WTC11 (cell line): ENCODE measurements at regions not wholly inside any gene's neighbourhood (a gene's known extent, or its start where the extent isn't known, plus 50 kb on each side); places are given as distances from the start of the nearest gene placed in this dataset.
A peak's percentile ranks its signal among the peaks of the same experiment; 100 is the strongest.

ENCODE experiments used
- ATAC-seq: fragments of 200-7000 bp; cut with Tn5 transposase; 2 replicates; pipeline ENCODE4 v1.10.0; 2021; ENCODE audit warnings: mild to moderate bottlenecking, moderate library complexity
- CTCF ChIA-PET: fragments of 300-600 bp; sonication (Branson Sonifier 250); formaldehyde crosslinking; loops from one replicate; lab custom pipeline; 2021; ENCODE audit warnings: antibody characterized with exemption; lab: Charles Lee
- POLR2A ChIA-PET: fragments of 350-600 bp; sonication (Branson Sonifier 250); formaldehyde crosslinking; loops from one replicate; lab custom pipeline; 2021; ENCODE audit warnings: antibody characterized with exemption; lab: Charles Lee
- DNase-seq: peaks from one replicate; pipeline ENCODE4 v3.0.0; 2021; ENCODE audit warnings: low spot score
- H3K27ac Mint-ChIP-seq: 2 replicates; pipeline ENCODE4 v1.8.0; 2021; ENCODE audit warnings: mixed read lengths
- H3K27me3 Mint-ChIP-seq: 2 replicates; pipeline ENCODE4 v1.8.0; 2021; ENCODE audit warnings: low read depth, mild to moderate bottlenecking, moderate library complexity, mixed read lengths
- H3K36me3 Mint-ChIP-seq: 2 replicates; pipeline ENCODE4 v1.8.0; 2021; ENCODE audit warnings: mixed read lengths
- H3K4me1 Mint-ChIP-seq: 2 replicates; pipeline ENCODE4 v1.8.0; 2022; ENCODE audit warnings: mixed read lengths
- H3K4me3 Mint-ChIP-seq: 2 replicates; pipeline ENCODE4 v1.8.0; 2021; ENCODE audit warnings: mild to moderate bottlenecking, moderate library complexity, mixed read lengths
- H3K9me3 Mint-ChIP-seq: 2 replicates; pipeline ENCODE4 v1.8.0; 2021; ENCODE audit warnings: mixed read lengths
- ARID4B ChIP-seq: sonication (generic); formaldehyde crosslinking; IDR thresholded peaks from 2 replicates; pipeline ENCODE4 v1.8.0; 2023; ENCODE audit warnings: missing genetic modification reagents, mild to moderate bottlenecking, borderline replicate concordance
- ATF6 ChIP-seq: sonication (generic); formaldehyde crosslinking; IDR thresholded peaks from 2 replicates; pipeline ENCODE4 v1.8.1; 2023; ENCODE audit warnings: mild to moderate bottlenecking, missing genetic modification reagents
- CDX4 ChIP-seq: fragments of 250-450 bp; sonication (Bioruptor Pico); IDR thresholded peaks from 2 replicates; pipeline ENCODE4 v1.9.0; 2021; ENCODE audit warnings: moderate library complexity, mild to moderate bottlenecking, inconsistent platforms, borderline replicate concordance
- ESRRA ChIP-seq: sonication (generic); formaldehyde crosslinking; IDR thresholded peaks from 2 replicates; pipeline ENCODE4 v1.8.1; 2022; ENCODE audit warnings: mild to moderate bottlenecking, missing genetic modification reagents, borderline replicate concordance
- FOXK1 ChIP-seq: sonication (generic); formaldehyde crosslinking; IDR thresholded peaks from 2 replicates; pipeline ENCODE4 v1.8.0; 2022; ENCODE audit warnings: mild to moderate bottlenecking, moderate library complexity, missing genetic modification reagents
- FOXP4 ChIP-seq: sonication (generic); formaldehyde crosslinking; IDR thresholded peaks from 2 replicates; pipeline ENCODE4 v1.8.0; 2022; ENCODE audit warnings: mild to moderate bottlenecking, missing genetic modification reagents
- GABPB1 ChIP-seq: sonication (generic); formaldehyde crosslinking; IDR thresholded peaks from 2 replicates; pipeline ENCODE4 v1.8.1; 2023; ENCODE audit warnings: mild to moderate bottlenecking, missing genetic modification reagents
- IRF1 ChIP-seq: sonication (generic); formaldehyde crosslinking; IDR thresholded peaks from 2 replicates; pipeline ENCODE4 v1.8.0; 2023; ENCODE audit warnings: missing genetic modification reagents
- JAZF1 ChIP-seq: fragments of 250-450 bp; sonication (Bioruptor Pico); IDR thresholded peaks from 2 replicates; pipeline ENCODE4 v1.9.0; 2021; ENCODE audit warnings: moderate library complexity, mild to moderate bottlenecking, inconsistent platforms
- JUN ChIP-seq: sonication (generic); formaldehyde crosslinking; IDR thresholded peaks from 2 replicates; pipeline ENCODE4 v1.8.0; 2023; ENCODE audit warnings: mild to moderate bottlenecking, missing genetic modification reagents
- MYBL2 ChIP-seq: sonication (generic); formaldehyde crosslinking; IDR thresholded peaks from 2 replicates; pipeline ENCODE4 v1.8.1; 2023; ENCODE audit warnings: mild to moderate bottlenecking, moderate library complexity, missing genetic modification reagents
- NFE2L1 ChIP-seq: sonication (generic); formaldehyde crosslinking; IDR thresholded peaks from 2 replicates; pipeline ENCODE4 v1.8.1; 2023; ENCODE audit warnings: missing genetic modification reagents
- SOX15 ChIP-seq: fragments of 250-450 bp; sonication (Bioruptor Pico); IDR thresholded peaks from 2 replicates; pipeline ENCODE4 v1.9.0; 2021; ENCODE audit warnings: mild to moderate bottlenecking
- TEAD1 ChIP-seq: sonication (generic); formaldehyde crosslinking; IDR thresholded peaks from 2 replicates; pipeline ENCODE4 v1.8.0; 2022; ENCODE audit warnings: mild to moderate bottlenecking, missing genetic modification reagents
- TP53 ChIP-seq: sonication (generic); formaldehyde crosslinking; IDR thresholded peaks from 2 replicates; pipeline ENCODE4 v1.8.1; 2023; ENCODE audit warnings: mild to moderate bottlenecking, missing genetic modification reagents
- ZBTB43 ChIP-seq: sonication (generic); formaldehyde crosslinking; IDR thresholded peaks from 2 replicates; pipeline ENCODE4 v1.8.1; 2023; ENCODE audit warnings: mild to moderate bottlenecking, missing genetic modification reagents
- ZNF416 ChIP-seq: fragments of 250-450 bp; sonication (Bioruptor Pico); IDR thresholded peaks from 2 replicates; pipeline ENCODE4 v1.9.0; 2021; ENCODE audit warnings: mild to moderate bottlenecking, inconsistent platforms
- ZNF423 ChIP-seq: fragments of 250-450 bp; sonication (Bioruptor Pico); IDR thresholded peaks from 2 replicates; pipeline ENCODE4 v2.1.2; 2022; ENCODE audit warnings: mild to moderate bottlenecking, moderate library complexity

GRCh38 chr3:193955719-193956118 is 180.2 kb upstream of the HES1 start:
- no peak for DNase-seq
- TF ChIP-seq IRF1 (CRISPR knock-in tag): no peak
- TF ChIP-seq ZNF423: 0 out of 2 replicates have a peak, but pooled peaks have one; percentile 40
- TF ChIP-seq SOX15 (CRISPR knock-in tag): no peak
- no peak for TF ChIP-seq CDX4
- TF ChIP-seq TP53 (CRISPR knock-in tag): no peak
- no peak for TF ChIP-seq JUN (CRISPR knock-in tag)
- H3K4me1 Mint-ChIP-seq: peaks cover 8% of the 10 kb centered on the region
- no peak overlapping the region for H3K27ac Mint-ChIP-seq
- ChIA-PET CTCF (no interaction called here), POLR2A (no interaction called here)
- H3K36me3 Mint-ChIP-seq: peaks cover 31% of the 10 kb centered on the region
- H3K4me3 Mint-ChIP-seq: no peak overlapping the region
- H3K9me3 Mint-ChIP-seq: peaks cover 38% of the 10 kb centered on the region
- H3K27me3 Mint-ChIP-seq: peaks cover 36% of the 10 kb centered on the region
- no peak for ATAC-seq

GRCh38 chr3:193959861-193960260 is 176.1 kb upstream of the HES1 start:
- ATAC-seq (no peak), DNase-seq (no peak)
- H3K4me3 Mint-ChIP-seq: no peak overlapping the region
- peaks cover 73% of the 10 kb centered on the region for H3K27me3 Mint-ChIP-seq
- no peak overlapping the region for H3K27ac Mint-ChIP-seq
- TF ChIP-seq ZNF416 (CRISPR knock-in tag) (no peak), ESRRA (CRISPR knock-in tag) (no peak), TEAD1 (CRISPR knock-in tag) (no peak), FOXP4 (CRISPR knock-in tag) (no peak), FOXK1 (CRISPR knock-in tag) (no peak), GABPB1 (CRISPR knock-in tag) (no peak), IRF1 (CRISPR knock-in tag) (no peak), NFE2L1 (CRISPR knock-in tag) (no peak), ZBTB43 (CRISPR knock-in tag) (no peak)
- H3K36me3 Mint-ChIP-seq: peaks cover 12% of the 10 kb centered on the region
- H3K9me3 Mint-ChIP-seq: peaks cover 18% of the 10 kb centered on the region
- POLR2A ChIA-PET: interaction anchor here (1.3 kb wide), 1 partner anchor 8 kb away, joined by 3 read pairs; no protein-coding TSS in a partner anchor
- H3K4me1 Mint-ChIP-seq: peaks cover 21% of the 10 kb centered on the region
- CTCF ChIA-PET: no interaction called here

- POLR2A ChIA-PET: interaction anchor here (0.8 to 1.3 kb wide), 2 partner anchors 9 to 176 kb away, joined by 3 read pairs; no protein-coding TSS in a partner anchor
- Mint-ChIP-seq H3K27me3 (peaks cover 81% of the 10 kb centered on the region), H3K4me3 (no peak overlapping the region), H3K9me3 (peaks cover 10% of the 10 kb centered on the region), H3K36me3 (peaks cover 6% of the 10 kb centered on the region; the same call in 1 of the 2 replicates), H3K4me1 (peaks cover 21% of the 10 kb centered on the region), H3K27ac (no peak overlapping the region)
- ATAC-seq (no peak), DNase-seq (no peak)
- CTCF ChIA-PET: interaction anchor here (0.6 to 1.7 kb wide), 3 partner anchors 9 to 180 kb away, joined by 3 to 8 read pairs (median 7); no protein-coding TSS in a partner anchor
- TF ChIP-seq ESRRA (CRISPR knock-in tag) (no peak), FOXK1 (CRISPR knock-in tag) (no peak), MYBL2 (CRISPR knock-in tag) (no peak), ATF6 (CRISPR knock-in tag) (no peak), ARID4B (CRISPR knock-in tag) (no peak), JAZF1 (CRISPR knock-in tag) (no peak)
These were observed 175.3 kb upstream of the HES1 start for GRCh38 chr3:193960487-193961274.
